NCI-H1092 treated with DMSO at 0.1 percent for 48 hours (cell line): ENCODE measurements at regions not wholly inside any gene's neighbourhood (a gene's known extent, or its start where the extent isn't known, plus 50 kb on each side); places are given as distances from the start of the nearest gene placed in this dataset.

ENCODE experiments used
- DNase-seq: peaks from one replicate; lab custom pipeline; 2025; lab: John Stamatoyannopoulos, UW

GRCh38 chr15:29952225-29952624 is 130.0 kb upstream of the TJP1 start:
- peak; percentile 82 for DNase-seq

GRCh38 chr15:29945943-29946596 is 123.8 kb upstream of the TJP1 start:
- no peak for DNase-seq

GRCh38 chr15:29944925-29945324 is 122.7 kb upstream of the TJP1 start:
- no peak for DNase-seq

GRCh38 chr15:29942548-29942947 is 120.3 kb upstream of the TJP1 start:
- DNase-seq: no peak

- DNase-seq: peak; percentile 8
Measured at GRCh38 chr15:29942143-29942542, 119.9 kb upstream of the TJP1 start.

GRCh38 chr15:29939404-29939803 is 117.1 kb upstream of the TJP1 start:
- no peak for DNase-seq

GRCh38 chr15:29938361-29939335 is 116.4 kb upstream of the TJP1 start:
- DNase-seq: no peak

DNA sequence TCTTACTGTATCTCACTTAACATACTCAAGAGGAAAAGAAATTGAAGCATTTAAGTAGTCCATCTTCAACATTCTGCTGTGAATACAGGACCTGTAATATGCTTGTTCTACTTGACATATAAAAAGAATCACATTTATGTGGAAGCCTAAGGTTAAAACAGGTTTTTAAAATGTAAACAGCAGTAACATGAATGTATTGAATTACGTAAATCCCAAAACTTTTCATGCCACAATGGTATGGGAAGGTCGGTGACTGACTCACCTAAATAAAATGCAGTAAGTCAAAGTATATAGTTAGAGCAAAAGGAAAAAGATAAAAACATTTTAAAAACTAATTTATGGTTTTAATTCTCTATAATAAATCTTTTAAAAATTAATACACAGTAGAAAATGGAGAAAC is 115.7 kb upstream of the TJP1 start:
- DNase-seq: no peak

- DNase-seq: no peak
Measured at GRCh38 chr15:29936353-29937049, 114.2 kb upstream of the TJP1 start.

DNA sequence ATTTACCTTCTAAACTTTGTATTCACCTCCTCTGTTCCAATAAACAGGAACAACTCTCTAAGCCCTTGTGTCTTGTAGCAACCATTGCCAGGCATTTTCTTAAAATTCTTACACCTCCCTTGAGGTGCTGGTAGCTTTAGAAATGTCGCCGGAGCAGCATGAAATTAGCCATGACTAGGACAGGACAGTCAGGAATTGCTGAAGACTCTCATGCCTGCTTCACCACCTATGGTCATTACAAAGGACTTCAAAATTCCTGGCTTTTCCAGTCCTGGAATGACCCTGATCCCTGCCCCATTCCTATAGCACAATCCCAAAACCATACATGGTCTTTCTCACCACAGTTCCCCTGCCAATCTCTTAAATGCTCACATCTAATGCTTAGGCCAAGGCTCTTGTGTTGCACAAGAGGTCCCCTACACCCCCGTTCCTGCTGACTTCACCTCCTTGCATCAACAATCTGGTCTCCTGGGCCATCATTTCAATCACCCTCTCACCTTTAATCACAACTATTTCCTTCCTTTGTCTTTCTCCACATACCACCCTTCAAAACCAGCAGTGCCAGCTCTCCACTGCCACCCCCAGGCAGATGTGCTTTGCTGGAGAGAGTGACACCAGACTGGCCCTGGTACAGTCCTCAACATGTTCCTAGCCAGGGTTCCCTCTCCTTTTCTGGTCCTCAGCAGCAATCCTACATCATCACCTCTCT is 113.2 kb upstream of the TJP1 start:
- DNase-seq: no peak

GRCh38 chr15:29934251-29934650 is 112.0 kb upstream of the TJP1 start:
- no peak for DNase-seq

- DNase-seq: no peak
Measured at GRCh38 chr15:29933042-29933803, 111.0 kb upstream of the TJP1 start.

- DNase-seq: no peak
Measured at GRCh38 chr15:29926083-29926388, 103.8 kb upstream of the TJP1 start.

- DNase-seq: peak; percentile 26
Measured at GRCh38 chr15:29925227-29926082, 103.2 kb upstream of the TJP1 start.

DNA sequence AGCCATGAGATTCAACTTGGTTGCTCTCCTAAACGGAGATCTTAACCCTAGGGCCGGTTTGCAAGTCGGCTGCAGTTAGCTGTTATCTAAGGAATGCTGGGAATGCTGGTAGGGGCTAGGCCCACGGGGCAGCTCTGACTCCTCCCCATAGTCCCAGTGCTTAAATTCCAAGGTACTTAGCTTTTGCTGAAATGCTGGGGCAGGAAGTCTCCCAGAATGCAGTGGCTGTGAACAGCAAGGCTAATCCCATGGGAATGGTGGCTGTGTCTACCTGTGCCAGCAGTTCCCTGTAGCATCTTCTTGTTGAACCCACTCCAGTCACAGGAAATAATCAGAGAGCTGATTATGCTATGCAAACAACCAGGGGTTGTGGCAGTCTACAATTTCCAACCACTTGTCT is 102.5 kb upstream of the TJP1 start:
- DNase-seq: peak; percentile 24

DNA sequence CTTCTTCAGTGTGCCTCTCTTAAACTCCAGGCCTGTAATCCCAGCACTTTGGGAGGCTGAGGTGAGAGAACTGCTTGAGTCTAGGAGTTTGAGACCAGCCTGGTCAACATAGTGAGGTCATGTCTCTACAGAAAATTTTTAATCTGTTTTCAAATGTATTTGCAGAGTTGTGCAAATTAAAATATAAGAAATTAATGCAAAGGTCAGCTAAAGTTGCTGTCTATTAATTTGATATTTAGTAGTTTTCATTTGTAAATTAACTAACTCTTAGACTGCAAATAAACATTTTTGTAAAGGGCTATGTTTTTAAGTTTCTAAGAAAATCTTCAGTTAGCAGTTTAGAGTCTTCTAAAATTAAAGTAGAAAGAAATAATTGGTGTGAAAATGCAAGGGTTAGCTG is 99.9 kb upstream of the TJP1 start:
- DNase-seq: no peak

DNA sequence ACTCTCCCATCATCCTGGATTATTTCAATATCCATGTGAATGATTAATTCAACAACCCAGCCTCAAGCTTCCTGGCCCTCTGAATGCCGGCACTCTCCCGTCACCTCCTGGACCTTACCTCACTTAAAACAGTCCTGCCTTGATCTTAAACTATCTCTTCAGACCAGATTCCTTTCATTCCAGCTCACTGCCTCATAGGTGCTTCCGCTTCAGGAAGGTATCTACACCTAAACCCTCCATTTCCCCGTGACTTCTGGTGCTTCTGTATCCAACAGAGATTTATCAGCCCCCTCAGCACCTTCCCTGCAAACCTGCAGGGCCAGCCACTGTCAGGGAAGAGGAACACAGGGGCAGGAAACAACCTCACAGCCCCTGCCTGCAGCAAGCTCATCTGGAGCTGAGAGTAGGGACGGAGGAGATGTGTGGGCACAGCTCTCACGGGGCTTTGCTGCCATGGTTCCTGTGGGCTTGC is 98.9 kb upstream of the TJP1 start:
- no peak for DNase-seq

- no peak for DNase-seq
Measured at GRCh38 chr15:29920515-29920914, 98.2 kb upstream of the TJP1 start.

GRCh38 chr15:29919380-29919881 is 97.2 kb upstream of the TJP1 start:
- DNase-seq: no peak
